ENCODE measurements at regions not wholly inside any gene's neighbourhood (a gene's known extent, or its start where the extent isn't known, plus 50 kb on each side); places are given as distances from the start of the nearest gene placed in this dataset.

- Histone ChIP-seq H3K9me3 (no peaks in the 10 kb centered on the region), H3K4me1 (peaks cover 0 to 4% (median 0%) of the 10 kb centered on the region in 4 donors), H3K36me3 (no peaks in the 10 kb centered on the region), H3K27me3 (no peaks in the 10 kb centered on the region), H3K27ac (replicated peaks in 1 of 4) (no peak overlapping the region), H3K4me3 (no peak overlapping the region)
- DNase-seq (ENCODE audit: extremely low spot score) = no peak
- WGBS = 71% methylated on average over 3 of the region's 3 CpGs
- intact Hi-C loops (cut with DNase I) = loop anchor here (2.0 to 5.0 kb wide), 2 partner anchors 205 to 1225 kb away; no protein-coding TSS in a partner anchor
- TF ChIP-seq POLR2AphosphoS5 (IDR thresholded peaks at IDR 0.05) = no peak
- no peak for TF ChIP-seq POLR2A (IDR thresholded peaks at IDR 0.05; ENCODE audit: low read depth)
- TF ChIP-seq CTCF (IDR thresholded peaks at IDR 0.05) = no peak
- no peak for TF ChIP-seq EP300 (IDR thresholded peaks at IDR 0.05)
Measured at GRCh38 chr7:51367614-51367968, 51.0 kb upstream of the COBL start.

GRCh38 chr7:51366930-51367613 lies 50.5 kb upstream of the COBL start:
- Histone ChIP-seq H3K27me3 (no peaks in the 10 kb centered on the region), H3K4me1 (peaks cover 0 to 4% (median 0%) of the 10 kb centered on the region in 4 donors), H3K9me3 (no peaks in the 10 kb centered on the region), H3K4me3 (no peak overlapping the region), H3K36me3 (no peaks in the 10 kb centered on the region), H3K27ac (replicated peaks in 1 of 4) (no peak overlapping the region)
- no peak for DNase-seq (ENCODE audit: extremely low spot score)
- intact Hi-C loops (cut with DNase I) = loop anchor here (2.0 to 5.0 kb wide), 2 partner anchors 204 to 1225 kb away; no protein-coding TSS in a partner anchor
- 30% methylated on average over 6 of the region's 6 CpGs for WGBS
- TF ChIP-seq CTCF (IDR thresholded peaks at IDR 0.05) (peak; percentile 73 to 82 (median 74)), EP300 (IDR thresholded peaks at IDR 0.05) (no peak)

Small RNA genes in the stretch of these regions (small RNA-seq; reads per million reads assigned to genes)
- gene RF00322 = 0 reads per million in 3 donors
- gene RN7SL292P = 0 reads per million in 3 donors
- 0 reads per million in 3 donors for gene ROBO2P1
